C4-2B (cell line): ENCODE measurements at regions not wholly inside any gene's neighbourhood (a gene's known extent, or its start where the extent isn't known, plus 50 kb on each side); places are given as distances from the start of the nearest gene placed in this dataset.

ENCODE experiments used
- CTCF ChIP-seq: fragments of 450-650 bp; conservative IDR thresholded peaks from 2 replicates; pipeline ENCODE4 v1.5.1; 2017; ENCODE audit warnings: mild to moderate bottlenecking
- ZFX ChIP-seq: fragments of 450-650 bp; IDR thresholded peaks from 2 replicates; pipeline ENCODE4 v1.6.1; 2017

GRCh38 chr2:204050681-204051080, 114.1 kb downstream of the ICOS start:
- TF ChIP-seq CTCF = no peak
- TF ChIP-seq ZFX = no peak
